ENCODE measurements at regions not wholly inside any gene's neighbourhood (a gene's known extent, or its start where the extent isn't known, plus 50 kb on each side); places are given as distances from the start of the nearest gene placed in this dataset.

DNA sequence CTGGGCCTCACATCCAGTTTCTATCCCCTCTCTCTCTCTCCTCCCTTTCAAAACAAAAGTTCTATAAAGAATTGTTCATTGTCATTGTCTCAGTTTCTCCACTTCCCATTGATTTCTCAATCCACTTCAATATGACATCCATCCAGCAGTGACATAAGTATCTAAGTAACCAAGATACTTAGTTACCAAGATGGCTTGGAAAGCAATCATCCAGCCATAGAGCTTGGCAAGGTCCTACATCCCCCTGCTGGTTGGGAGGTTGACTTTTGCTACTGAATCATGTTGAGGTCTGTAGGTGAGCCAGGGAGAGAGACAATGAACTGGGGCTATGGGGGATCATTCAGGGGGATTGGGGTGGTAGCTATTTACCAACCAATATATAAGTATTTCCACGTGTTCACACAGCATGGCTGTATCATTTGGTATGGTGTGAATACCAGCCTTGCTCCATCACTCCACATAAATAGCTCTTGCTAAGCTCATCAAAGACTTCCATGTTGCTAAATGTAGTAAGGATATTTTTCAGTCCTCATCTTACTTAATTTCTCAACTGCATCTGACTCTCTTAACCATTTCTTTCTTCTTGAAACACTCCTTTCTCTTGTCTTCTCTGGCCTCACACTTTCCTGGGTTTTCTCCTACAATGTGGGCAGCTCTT lies 58.8 kb upstream of the NTRK3 start:
- no peak for DNase-seq (ENCODE audit: low spot score)

DNA sequence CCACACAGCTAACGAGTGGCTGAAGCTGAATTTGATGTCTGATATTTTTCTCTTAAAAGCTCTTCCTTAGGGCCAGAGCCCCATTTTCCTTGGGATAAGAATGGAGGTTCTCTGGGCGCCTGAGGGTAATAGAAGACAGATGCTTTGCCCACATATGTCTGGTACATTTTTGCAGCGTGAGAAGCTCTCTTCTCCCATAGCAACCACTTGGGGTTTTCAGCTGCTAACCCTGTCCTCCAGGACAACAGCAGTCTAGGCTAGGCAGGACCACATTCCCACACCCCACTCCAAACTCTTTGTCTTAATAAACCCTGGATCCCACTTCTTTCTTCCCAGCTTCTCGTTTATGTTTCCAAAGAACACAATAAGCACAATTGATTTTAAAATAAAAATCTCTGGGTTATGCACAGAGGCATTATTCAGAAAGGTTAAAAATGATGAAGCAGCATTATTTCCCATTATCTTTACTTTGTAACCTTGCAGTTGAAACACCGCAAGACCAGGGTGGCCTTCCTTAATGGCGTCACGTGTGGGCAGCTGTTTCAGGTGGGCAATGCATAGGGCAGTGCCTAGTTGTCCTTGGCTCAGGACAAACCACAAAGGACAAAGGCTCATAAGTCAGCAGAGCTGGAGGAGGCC lies 56.5 kb upstream of the NTRK3 start:
- DNase-seq (ENCODE audit: low spot score), result no peak

DNA sequence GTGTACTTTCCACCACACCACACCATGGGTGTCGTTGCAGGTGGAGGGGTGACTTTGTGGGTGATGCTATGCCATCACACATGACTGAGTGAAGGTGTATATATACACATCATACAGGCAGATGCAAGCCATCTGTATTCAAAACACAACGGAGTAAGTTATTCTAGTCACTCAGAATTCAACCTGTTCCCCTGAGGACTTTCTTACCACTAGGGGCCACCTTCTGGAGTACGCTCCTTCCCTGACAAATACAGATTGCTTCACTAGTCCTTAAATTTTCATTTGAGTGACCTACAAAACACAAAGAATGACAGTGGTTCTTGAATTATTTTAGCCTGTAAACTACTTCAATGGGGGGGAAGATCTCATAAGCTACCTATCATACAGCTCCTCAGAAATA lies 52.8 kb upstream of the NTRK3 start:
- no peak for DNase-seq (ENCODE audit: low spot score)

GRCh38 chr15:88307344-88307743 lies 50.8 kb upstream of the NTRK3 start:
- no peak for DNase-seq (ENCODE audit: low spot score)
